T47D (cell line): ENCODE measurements at regions not wholly inside any gene's neighbourhood (a gene's known extent, or its start where the extent isn't known, plus 50 kb on each side); places are given as distances from the start of the nearest gene placed in this dataset.
"Not testable (repeated sequence)": the region's sequence is repeated elsewhere in the genome, so short reads cannot be mapped to it uniquely, and the experiment has no call there.

Experiments used
- DNase-seq, 2 experiments: peaks; one replicate each; pipeline versions ENCODE4 v3.0.0 to v3.0.0-alpha.2; 2011 to 2012; ENCODE audit warnings: low read depth in 1 of 2, low spot score in 1 of 2
- JUND ChIP-seq: IDR thresholded peaks from 2 replicates; pipeline ENCODE4 v1.6.1; 2012; ENCODE audit warnings: low read depth
- in situ Hi-C: cut with HindIII; loops from 2 replicates; pipeline ENCODE4 v1.10.0; 2016; ENCODE audit warnings: low sequenced_read_pairs, low pct_unique_long_range_greater_than_20kb

DNA sequence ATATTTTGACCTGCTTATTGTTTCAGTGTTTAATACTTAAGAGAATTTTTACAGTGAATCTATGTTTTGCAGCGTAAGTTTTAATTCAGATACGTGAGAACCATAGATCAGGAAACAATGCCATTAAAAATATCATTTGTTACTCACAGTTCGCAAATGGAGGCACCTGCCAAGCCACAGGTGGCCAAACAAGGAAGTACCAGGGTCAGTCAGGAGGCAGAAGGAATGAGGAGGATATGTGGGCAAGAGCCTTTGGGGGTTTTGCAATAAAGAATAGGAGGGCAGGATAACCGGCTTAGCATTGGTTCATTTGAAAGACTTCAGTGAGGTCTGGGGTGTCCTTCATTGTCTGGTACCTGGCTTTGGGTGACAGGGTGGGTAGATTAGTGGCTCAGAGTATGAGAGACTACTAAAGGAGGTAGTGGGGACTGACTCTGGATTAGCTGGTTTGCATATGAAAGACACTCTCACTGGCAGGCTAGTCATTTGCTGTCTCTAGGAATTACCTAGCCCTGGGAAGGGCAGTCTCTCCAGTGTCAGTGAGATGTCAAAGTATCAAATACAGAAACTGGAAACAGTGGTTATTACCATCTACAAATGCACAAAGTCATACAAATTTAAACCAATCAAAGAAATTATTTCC is 132.2 kb upstream of the CAV2 start:
- no peak for TF ChIP-seq JUND
- peak in 1 of 2 experiments; percentile 49 for DNase-seq
- in situ Hi-C loops, result no loop called here

DNA sequence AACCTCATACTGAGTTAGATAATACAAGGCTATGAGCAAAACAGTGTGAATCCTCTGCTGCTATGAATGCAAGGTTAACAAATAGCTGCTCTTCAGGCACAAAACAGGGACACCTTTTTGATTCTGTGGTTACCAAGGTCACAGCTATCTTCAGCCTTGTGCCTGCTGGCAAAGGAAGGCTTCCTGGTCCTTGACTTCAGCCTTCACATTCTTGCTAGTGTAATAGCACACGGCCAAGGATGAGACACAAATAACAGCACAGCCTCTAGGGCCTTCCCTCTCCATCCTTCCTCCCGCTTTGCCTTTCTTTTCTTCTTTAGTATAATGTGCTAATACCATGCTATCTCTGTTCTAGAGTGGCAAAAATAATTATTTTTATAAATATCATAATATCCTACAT is 130.6 kb upstream of the CAV2 start:
- no peak for TF ChIP-seq JUND
- in situ Hi-C loops, result no loop called here

DNA sequence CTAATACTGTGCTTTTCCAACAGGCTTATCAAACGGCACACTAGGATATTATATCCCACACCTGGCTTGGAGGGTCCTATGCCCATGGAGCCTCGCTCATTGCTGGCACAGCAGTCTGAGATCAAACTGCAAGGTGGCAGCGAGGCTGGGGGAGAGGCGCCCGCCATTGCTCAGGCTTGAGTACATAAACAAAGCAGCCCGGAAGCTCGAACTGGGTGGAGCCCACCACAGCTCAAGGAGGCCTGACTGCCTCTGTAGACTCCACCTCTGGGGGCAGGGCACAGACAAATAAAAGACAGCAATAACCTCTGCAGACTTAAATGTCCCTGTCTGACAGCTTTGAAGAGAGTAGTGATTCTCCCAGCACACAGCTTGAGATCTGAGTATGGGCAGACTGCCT is 128.0 kb upstream of the CAV2 start:
- DNase-seq, in situ Hi-C loops: not testable (repeated sequence)

More for the DNA sequence above, 130.6 kb upstream of the CAV2 start:
- DNase-seq, result no peak

DNA sequence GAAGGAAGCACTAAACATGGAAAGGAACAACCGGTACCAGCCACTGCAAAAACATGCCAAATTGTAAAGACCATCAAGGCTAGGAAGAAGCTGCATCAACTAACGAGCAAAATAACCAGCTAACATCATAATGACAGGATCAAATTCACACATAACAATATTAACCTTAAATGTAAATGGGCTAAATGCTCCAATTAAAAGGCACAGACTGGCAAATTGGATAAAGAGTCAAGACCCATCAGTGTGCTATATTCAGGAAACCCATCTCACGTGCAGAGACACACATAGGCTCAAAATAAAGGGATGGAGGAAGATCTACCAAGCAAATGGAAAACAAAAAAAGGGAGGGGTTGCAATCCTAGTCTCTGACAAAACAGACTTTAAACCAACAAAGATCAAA is 126.3 kb upstream of the CAV2 start:
- DNase-seq, in situ Hi-C loops: not testable (repeated sequence)

DNA sequence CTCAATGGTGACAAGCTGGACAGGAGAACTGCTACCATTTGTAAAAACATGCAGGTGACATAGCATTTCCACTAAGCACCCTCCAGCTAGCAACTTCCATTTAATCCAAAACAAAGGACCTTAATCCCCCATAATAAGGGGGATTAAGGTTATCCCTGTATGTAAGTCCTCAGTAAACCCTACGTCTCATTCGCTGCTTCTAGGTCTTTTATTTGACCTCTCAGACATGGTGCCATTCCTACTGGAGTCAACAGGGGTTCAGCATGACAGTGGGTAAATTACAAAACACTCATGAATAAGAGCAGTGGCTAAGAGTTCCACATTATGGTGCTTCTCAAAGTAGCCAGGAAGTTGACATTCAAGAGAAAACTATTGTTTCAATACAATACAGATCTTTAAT is 121.8 kb upstream of the CAV2 start:
- DNase-seq, result no peak
- TF ChIP-seq JUND, result no peak
- in situ Hi-C loops, result no loop called here

DNA sequence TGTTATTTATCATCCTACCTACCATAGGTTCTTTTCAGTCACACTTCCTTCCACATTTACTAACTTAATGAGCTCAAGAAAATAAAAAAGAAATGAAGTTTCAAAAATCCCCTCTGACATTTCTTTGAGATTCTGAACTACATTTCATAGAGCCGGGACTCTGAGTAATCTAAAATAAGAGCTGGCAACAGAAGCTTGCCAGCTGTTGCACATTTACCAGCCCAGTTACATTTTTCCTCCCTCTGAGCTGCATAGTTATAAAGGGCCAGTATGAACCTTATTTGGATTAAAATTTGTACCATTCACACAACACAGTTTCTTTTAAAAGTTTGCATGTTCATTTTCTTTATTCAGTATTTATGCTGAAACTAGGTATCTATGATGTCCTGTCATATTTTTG is 119.5 kb upstream of the CAV2 start:
- in situ Hi-C loops, result no loop called here
- no peak for TF ChIP-seq JUND
- no peak for DNase-seq

DNA sequence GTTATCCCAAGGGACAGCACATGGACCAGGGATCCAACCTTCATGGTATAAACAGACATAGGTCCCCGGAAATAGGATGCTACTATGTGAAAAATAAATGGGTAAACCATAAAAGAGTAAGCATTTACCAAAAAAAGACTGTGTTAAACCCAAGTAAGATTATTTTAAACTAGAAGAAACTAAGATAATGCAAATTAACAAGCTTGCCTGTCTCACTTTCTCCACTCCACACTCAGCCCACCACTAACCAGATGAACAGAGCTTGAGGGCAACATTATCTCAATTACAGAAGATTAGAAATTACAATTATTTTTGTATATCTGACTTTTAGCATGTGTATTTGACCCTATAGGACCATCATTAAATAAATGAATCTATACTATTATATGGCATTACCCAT is 117.2 kb upstream of the CAV2 start:
- in situ Hi-C loops, result no loop called here
- TF ChIP-seq JUND, result no peak
- DNase-seq, result no peak

DNA sequence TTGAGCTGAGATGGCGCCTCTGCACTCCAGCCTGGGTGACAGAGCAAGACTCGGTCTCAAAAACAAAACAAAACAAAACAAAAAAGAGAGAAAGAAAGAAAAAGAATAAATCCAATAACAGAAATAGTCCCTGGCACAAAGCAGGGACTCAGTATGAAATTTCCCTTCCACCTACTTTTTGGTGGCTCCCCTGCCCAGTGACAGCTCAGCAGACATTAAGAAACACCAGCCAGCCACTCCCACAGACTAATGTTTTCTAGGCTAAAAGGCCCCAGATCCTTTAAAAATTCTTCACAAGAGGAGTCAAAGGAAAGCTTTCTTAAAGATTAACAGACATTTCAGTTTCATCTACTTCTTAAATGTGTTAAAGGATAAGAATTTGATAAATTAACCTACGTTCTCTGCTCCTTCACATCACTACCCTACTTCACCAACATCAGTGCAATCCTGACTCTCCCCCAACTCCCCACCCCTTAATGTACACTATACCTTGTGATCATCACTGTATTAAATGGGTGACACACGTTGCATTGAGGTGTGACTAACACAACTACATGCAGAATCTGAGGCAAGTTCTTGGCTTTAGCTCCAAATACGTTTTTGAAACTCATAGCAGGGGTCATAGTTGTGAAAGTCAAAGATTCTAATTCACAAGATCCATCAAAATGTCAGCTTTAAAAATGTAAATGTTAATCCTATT is 114.5 kb upstream of the CAV2 start:
- no peak for DNase-seq
- no peak for TF ChIP-seq JUND
- in situ Hi-C loops, result no loop called here

DNA sequence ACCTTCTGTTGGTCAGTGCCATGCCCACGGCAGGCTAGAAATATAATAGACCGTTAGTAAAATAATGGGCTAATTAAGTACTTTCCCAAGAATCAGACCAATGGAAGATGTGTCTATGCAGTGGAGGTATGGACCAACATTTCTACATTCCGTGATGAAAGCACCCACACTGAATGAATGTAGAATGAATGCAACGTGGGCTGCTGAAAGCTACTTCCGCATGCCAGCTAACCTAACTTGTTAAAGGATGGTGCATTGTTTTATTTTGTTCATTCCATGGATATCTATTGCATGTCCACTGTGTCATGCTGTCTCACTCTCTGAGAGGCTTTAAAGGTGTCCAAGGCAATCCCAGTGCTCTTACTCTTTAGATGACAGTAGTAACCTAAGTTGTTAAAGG is 112.9 kb upstream of the CAV2 start:
- DNase-seq, result no peak
- TF ChIP-seq JUND, result no peak
- in situ Hi-C loops, result no loop called here

DNA sequence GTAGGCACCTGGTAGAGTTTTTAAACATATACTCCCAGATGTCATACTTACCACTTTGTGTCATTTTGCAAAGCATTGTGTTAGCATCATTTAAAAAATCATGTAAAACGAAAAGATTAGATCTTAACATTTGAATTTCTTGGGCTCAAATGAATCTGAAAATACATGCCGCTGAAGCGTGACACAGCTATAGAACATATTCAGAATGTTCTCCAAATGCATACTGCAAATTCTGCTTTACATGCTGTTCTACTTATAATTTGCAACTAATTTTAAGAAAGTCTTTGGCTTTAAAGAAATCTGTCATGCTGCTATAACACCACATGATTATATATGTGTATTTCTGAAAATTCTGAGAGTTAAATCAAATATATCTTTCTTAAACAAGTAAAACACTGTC is 109.2 kb upstream of the CAV2 start:
- in situ Hi-C loops, result no loop called here
- no peak for DNase-seq
- no peak for TF ChIP-seq JUND

DNA sequence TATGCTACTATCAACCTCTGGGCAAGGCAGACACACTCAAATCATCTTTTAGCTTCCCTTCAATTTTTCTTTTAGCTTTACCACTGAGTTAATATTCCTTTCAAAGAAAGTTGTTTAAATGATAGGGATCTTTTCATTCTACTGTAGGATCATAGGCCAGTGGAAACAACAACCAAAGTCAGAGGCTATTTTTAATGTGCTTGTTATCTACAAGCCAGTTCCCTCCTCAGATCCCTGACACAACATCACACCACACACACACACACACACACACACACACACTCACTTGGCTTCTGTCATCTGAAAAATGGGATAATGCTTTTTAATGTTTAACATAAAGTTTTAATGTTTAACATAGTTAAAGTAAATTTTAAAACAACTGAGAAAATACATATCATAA is 106.7 kb upstream of the CAV2 start:
- DNase-seq, result no peak
- TF ChIP-seq JUND, result no peak
- in situ Hi-C loops, result no loop called here

DNA sequence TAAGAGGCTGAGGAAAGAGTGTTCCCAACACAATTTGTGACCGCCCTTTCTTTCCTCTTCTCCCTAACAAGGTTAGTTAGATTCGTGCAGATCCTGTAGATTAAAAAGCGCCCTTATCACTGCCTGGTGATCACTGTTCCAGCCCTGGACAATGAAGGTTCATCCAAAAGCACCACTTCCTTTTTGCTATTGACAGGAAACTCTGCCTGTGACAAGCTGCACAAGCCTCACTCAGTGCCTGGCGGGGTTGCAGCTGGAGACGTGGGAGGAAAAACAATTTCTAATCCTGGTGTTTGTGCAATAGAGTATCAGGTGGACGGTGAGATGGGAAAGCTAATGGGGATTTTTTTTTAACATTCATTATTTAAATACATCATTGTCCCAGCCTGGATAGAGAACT is 105.9 kb upstream of the CAV2 start:
- in situ Hi-C loops, result no loop called here
- DNase-seq, result no peak
- TF ChIP-seq JUND, result no peak

DNA sequence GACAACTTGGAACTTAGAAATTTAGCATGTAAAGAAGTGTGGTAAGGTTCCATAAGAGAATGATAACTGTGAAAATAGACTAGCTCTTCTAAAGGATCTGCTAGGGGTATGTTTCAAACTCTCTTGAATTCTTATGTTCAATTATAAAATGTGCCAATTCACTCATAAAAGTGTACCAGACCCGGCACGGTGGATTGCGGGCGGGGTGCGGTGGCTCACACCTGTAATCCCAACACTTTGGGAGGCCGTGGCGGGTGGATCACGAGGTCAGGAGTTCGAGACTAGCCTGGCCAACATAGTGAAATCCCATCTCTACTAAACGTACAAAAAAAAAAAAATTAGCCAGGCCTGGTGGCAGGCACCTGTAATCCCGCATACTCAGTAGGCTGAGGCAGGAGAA is 105.4 kb upstream of the CAV2 start:
- no peak for TF ChIP-seq JUND
- in situ Hi-C loops, result no loop called here
- no peak for DNase-seq
